ENCODE measurements at regions not wholly inside any gene's neighbourhood (a gene's known extent, or its start where the extent isn't known, plus 50 kb on each side); places are given as distances from the start of the nearest gene placed in this dataset.

- Histone ChIP-seq H3K4me2 (ENCODE audit: low read depth, low read length, poor library complexity, severe bottlenecking) (no peak overlapping the region), H3K9me3 (ENCODE audit: insufficient read depth, low read length) (no peaks in the 10 kb centered on the region), H3K27me3 (ENCODE audit: low read length) (no peaks in the 10 kb centered on the region), H3F3A (ENCODE audit: insufficient read depth) (no peaks in the 10 kb centered on the region), H3K27ac (ENCODE audit: low read depth, low read length) (no peak overlapping the region), H3K36me3 (ENCODE audit: low read length) (no peaks in the 10 kb centered on the region), H3K9ac (ENCODE audit: low read length) (no peak overlapping the region), H3K4me3 (ENCODE audit: insufficient read depth, low read length, poor library complexity, severe bottlenecking) (no peak overlapping the region), H3K9me2 (replicated peaks; ENCODE audit: insufficient read depth, low read length) (no peaks in the 10 kb centered on the region), H2AFZ (ENCODE audit: low read depth, low read length, severe bottlenecking) (no peak overlapping the region), H3K79me2 (ENCODE audit: insufficient read depth, low read length) (no peaks in the 10 kb centered on the region), H4K20me1 (ENCODE audit: low read depth, low read length) (no peaks in the 10 kb centered on the region)
- TF ChIP-seq EZH2phosphoT487 (conservative IDR thresholded peaks at IDR 0.05; ENCODE audit: low read length) (no peak), CTCF (IDR thresholded peaks at IDR 0.05; ENCODE audit: insufficient read depth, low read length, poor library complexity, severe bottlenecking) (no peak)
Observed at GRCh38 chr4:132312521-132312920, 836.6 kb upstream of the PCDH10 start.

- Histone ChIP-seq H3K27me3 (ENCODE audit: low read length) (no peaks in the 10 kb centered on the region), H3K79me2 (ENCODE audit: insufficient read depth, low read length) (no peaks in the 10 kb centered on the region), H3K9me2 (replicated peaks; ENCODE audit: insufficient read depth, low read length) (no peaks in the 10 kb centered on the region), H2AFZ (ENCODE audit: low read depth, low read length, severe bottlenecking) (peak overlapping the region; percentile 13), H3K4me3 (ENCODE audit: insufficient read depth, low read length, poor library complexity, severe bottlenecking) (no peak overlapping the region), H3K9ac (ENCODE audit: low read length) (no peak overlapping the region), H3K36me3 (ENCODE audit: low read length) (no peaks in the 10 kb centered on the region), H3F3A (ENCODE audit: insufficient read depth) (no peaks in the 10 kb centered on the region), H3K4me2 (ENCODE audit: low read depth, low read length, poor library complexity, severe bottlenecking) (no peak overlapping the region), H3K9me3 (ENCODE audit: insufficient read depth, low read length) (no peaks in the 10 kb centered on the region), H4K20me1 (ENCODE audit: low read depth, low read length) (no peaks in the 10 kb centered on the region), H3K27ac (ENCODE audit: low read depth, low read length) (no peak overlapping the region)
- TF ChIP-seq EZH2phosphoT487 (conservative IDR thresholded peaks at IDR 0.05; ENCODE audit: low read length) (no peak), CTCF (IDR thresholded peaks at IDR 0.05; ENCODE audit: insufficient read depth, low read length, poor library complexity, severe bottlenecking) (no peak)
Observed at GRCh38 chr4:132313852-132314251, 835.2 kb upstream of the PCDH10 start.

GRCh38 chr4:132316738-132317137 is 832.4 kb upstream of the PCDH10 start:
- H3K79me2 ChIP-seq (ENCODE audit: insufficient read depth, low read length), result no peaks in the 10 kb centered on the region
- H3F3A ChIP-seq (ENCODE audit: insufficient read depth), result no peaks in the 10 kb centered on the region
- H3K27me3 ChIP-seq (ENCODE audit: low read length), result no peaks in the 10 kb centered on the region
- TF ChIP-seq EZH2phosphoT487 (conservative IDR thresholded peaks at IDR 0.05; ENCODE audit: low read length), result no peak
- TF ChIP-seq CTCF (IDR thresholded peaks at IDR 0.05; ENCODE audit: insufficient read depth, low read length, poor library complexity, severe bottlenecking), result no peak
- H3K4me2 ChIP-seq (ENCODE audit: low read depth, low read length, poor library complexity, severe bottlenecking), result no peak overlapping the region
- H4K20me1 ChIP-seq (ENCODE audit: low read depth, low read length), result no peaks in the 10 kb centered on the region
- no peak overlapping the region for H3K4me3 ChIP-seq (ENCODE audit: insufficient read depth, low read length, poor library complexity, severe bottlenecking)
- H3K9me3 ChIP-seq (ENCODE audit: insufficient read depth, low read length), result no peaks in the 10 kb centered on the region
- H3K27ac ChIP-seq (ENCODE audit: low read depth, low read length), result no peak overlapping the region
- H3K9ac ChIP-seq (ENCODE audit: low read length), result no peak overlapping the region
- H3K9me2 ChIP-seq (replicated peaks; ENCODE audit: insufficient read depth, low read length), result no peaks in the 10 kb centered on the region
- H3K36me3 ChIP-seq (ENCODE audit: low read length), result no peaks in the 10 kb centered on the region
- H2AFZ ChIP-seq (ENCODE audit: low read depth, low read length, severe bottlenecking), result no peak overlapping the region

Data from SU-DHL-6 (cell line).